ENCODE measurements at regions not wholly inside any gene's neighbourhood (a gene's known extent, or its start where the extent isn't known, plus 50 kb on each side); places are given as distances from the start of the nearest gene placed in this dataset.

DNA sequence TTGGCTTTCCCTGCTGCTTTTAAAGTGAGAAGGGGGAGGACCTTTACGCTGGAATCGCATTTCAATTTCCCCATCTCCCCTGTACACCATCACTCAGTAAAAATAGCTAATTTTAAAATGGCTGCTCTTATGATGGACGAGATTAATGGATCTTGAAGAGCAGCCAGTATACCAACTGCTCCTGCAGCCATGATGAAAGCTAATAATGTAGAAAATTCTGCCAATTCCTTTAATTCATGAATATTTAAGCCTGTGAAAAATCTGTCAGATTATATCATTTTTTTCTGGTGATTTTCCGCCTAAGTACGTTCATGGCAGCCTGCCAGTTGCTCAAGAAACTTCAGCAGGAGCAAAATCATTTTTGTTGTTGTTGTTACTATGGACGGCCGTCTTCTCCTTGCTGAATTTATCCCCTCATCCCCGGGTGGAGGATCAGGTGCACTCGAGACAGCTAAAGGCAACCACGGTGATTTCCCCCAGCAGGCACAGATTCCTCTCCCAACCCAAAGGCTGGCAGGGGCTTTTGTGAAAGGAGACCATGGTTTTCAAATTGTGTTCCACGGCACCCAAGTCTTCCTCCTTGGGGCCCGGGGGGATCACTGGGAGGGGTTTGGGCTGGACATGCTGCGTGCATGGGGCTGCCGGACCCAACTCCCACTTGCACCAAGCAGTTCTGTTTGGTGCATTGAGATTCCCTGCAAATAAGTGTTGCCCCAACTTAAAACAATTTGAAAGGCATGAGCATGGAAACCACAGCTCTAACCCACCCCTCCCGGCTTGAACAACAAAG, 289.6 kb downstream of the UACA start:
- Mint-ChIP-seq H3K9me3 (no peaks in the 10 kb centered on the region), H3K36me3 (ENCODE audit: low read depth) (no peaks in the 10 kb centered on the region), H3K27me3 (ENCODE audit: low read depth) (peaks cover 78% of the 10 kb centered on the region), H3K4me1 (ENCODE audit: low read depth) (peaks cover 27% of the 10 kb centered on the region), H3K4me3 (peak overlapping the region; percentile 46), H3K27ac (no peak overlapping the region)
- DNase-seq (ENCODE audit: low spot score), result no peak

DNA sequence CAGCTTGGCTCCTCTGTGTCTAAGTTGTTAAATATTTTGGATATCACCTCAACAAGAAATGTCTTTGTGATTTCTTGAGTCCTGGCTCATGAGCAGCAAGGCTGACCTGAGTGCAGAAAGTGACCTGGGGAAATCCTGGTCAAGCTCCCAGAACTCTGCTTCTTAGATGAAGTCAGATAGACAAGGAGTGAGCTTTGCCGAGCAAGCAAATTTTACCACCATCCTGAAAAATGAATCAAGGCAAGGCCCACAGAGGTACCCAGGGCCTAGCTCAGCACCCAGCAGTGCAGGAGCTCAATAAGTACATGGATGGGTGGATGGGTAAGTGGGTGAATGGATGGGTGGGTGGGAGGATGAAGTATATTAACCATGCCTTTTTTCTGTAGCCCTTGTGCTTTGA, 291.8 kb downstream of the UACA start:
- Mint-ChIP-seq H3K27me3 (ENCODE audit: low read depth) (peaks cover 86% of the 10 kb centered on the region), H3K4me3 (no peak overlapping the region), H3K9me3 (no peaks in the 10 kb centered on the region), H3K27ac (no peak overlapping the region), H3K4me1 (ENCODE audit: low read depth) (peaks cover 17% of the 10 kb centered on the region), H3K36me3 (ENCODE audit: low read depth) (no peaks in the 10 kb centered on the region)
- DNase-seq (ENCODE audit: low spot score), result no peak

- H3K9me3 Mint-ChIP-seq, result no peaks in the 10 kb centered on the region
- H3K4me3 Mint-ChIP-seq, result no peak overlapping the region
- DNase-seq (ENCODE audit: low spot score), result no peak
- peaks cover 13% of the 10 kb centered on the region for H3K4me1 Mint-ChIP-seq (ENCODE audit: low read depth)
- H3K27me3 Mint-ChIP-seq (ENCODE audit: low read depth), result peaks cover 86% of the 10 kb centered on the region
- H3K27ac Mint-ChIP-seq, result no peak overlapping the region
- no peaks in the 10 kb centered on the region for H3K36me3 Mint-ChIP-seq (ENCODE audit: low read depth)
Observed at GRCh38 chr15:70470556-70471191, 292.7 kb downstream of the UACA start.

- no peaks in the 10 kb centered on the region for H3K9me3 Mint-ChIP-seq
Observed at GRCh38 chr15:70469651-70470555, 293.5 kb downstream of the UACA start.

GRCh38 chr15:70469182-70469581, 294.2 kb downstream of the UACA start:
- H3K27me3 Mint-ChIP-seq (ENCODE audit: low read depth), result peaks cover 88% of the 10 kb centered on the region
- no peak for DNase-seq (ENCODE audit: low spot score)
- H3K4me3 Mint-ChIP-seq, result no peak overlapping the region
- no peak overlapping the region for H3K27ac Mint-ChIP-seq
- no peaks in the 10 kb centered on the region for H3K36me3 Mint-ChIP-seq (ENCODE audit: low read depth)
- peaks cover 5% of the 10 kb centered on the region for H3K4me1 Mint-ChIP-seq (ENCODE audit: low read depth)
- no peaks in the 10 kb centered on the region for H3K9me3 Mint-ChIP-seq

More at GRCh38 chr15:70469651-70470555, 293.5 kb downstream of the UACA start:
- DNase-seq (ENCODE audit: low spot score), result no peak
- peaks cover 9% of the 10 kb centered on the region for H3K4me1 Mint-ChIP-seq (ENCODE audit: low read depth)
- no peak overlapping the region for H3K4me3 Mint-ChIP-seq
- H3K36me3 Mint-ChIP-seq (ENCODE audit: low read depth), result no peaks in the 10 kb centered on the region
- H3K27ac Mint-ChIP-seq, result no peak overlapping the region
- H3K27me3 Mint-ChIP-seq (ENCODE audit: low read depth), result peaks cover 86% of the 10 kb centered on the region

GRCh38 chr15:70466895-70467529, 296.3 kb downstream of the UACA start:
- H3K27me3 Mint-ChIP-seq (ENCODE audit: low read depth), result peaks cover 83% of the 10 kb centered on the region
- DNase-seq (ENCODE audit: low spot score), result no peak
- H3K36me3 Mint-ChIP-seq (ENCODE audit: low read depth), result no peaks in the 10 kb centered on the region
- H3K27ac Mint-ChIP-seq, result no peak overlapping the region
- peaks cover 4% of the 10 kb centered on the region for H3K4me1 Mint-ChIP-seq (ENCODE audit: low read depth)
- H3K9me3 Mint-ChIP-seq, result no peaks in the 10 kb centered on the region
- no peak overlapping the region for H3K4me3 Mint-ChIP-seq

GRCh38 chr15:70466305-70466704, 297.1 kb downstream of the UACA start:
- H3K9me3 Mint-ChIP-seq, result no peaks in the 10 kb centered on the region
- no peaks in the 10 kb centered on the region for H3K36me3 Mint-ChIP-seq (ENCODE audit: low read depth)
- peaks cover 6% of the 10 kb centered on the region for H3K4me1 Mint-ChIP-seq (ENCODE audit: low read depth)
- H3K27me3 Mint-ChIP-seq (ENCODE audit: low read depth), result peaks cover 83% of the 10 kb centered on the region
- H3K27ac Mint-ChIP-seq, result no peak overlapping the region
- no peak overlapping the region for H3K4me3 Mint-ChIP-seq
- no peak for DNase-seq (ENCODE audit: low spot score)

DNA sequence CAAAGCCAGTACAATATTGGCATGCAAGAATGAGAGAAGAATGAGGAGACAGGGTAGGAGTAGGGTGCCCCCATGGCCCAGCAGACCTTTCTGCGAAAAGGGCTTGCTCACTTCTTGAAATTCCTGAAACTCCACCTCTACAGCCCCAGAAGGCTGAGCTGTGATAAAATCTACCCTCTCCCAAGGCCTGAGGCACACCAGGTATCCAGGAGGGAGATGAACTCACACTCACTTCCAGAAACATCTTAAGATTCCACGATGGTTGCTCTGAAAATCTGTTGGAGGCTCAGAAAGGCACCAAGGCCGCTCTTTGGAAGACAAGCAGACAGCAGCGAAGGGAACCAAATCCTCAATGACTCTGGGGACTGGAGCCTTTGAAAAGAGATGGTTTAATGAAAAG, 297.5 kb downstream of the UACA start:
- DNase-seq (ENCODE audit: low spot score), result no peak

GRCh38 chr15:70463453-70463834, 299.9 kb downstream of the UACA start:
- Mint-ChIP-seq H3K4me3 (no peak overlapping the region), H3K4me1 (ENCODE audit: low read depth) (peaks cover 9% of the 10 kb centered on the region), H3K27me3 (ENCODE audit: low read depth) (peaks cover 85% of the 10 kb centered on the region)

More for the DNA sequence above, 297.5 kb downstream of the UACA start:
- H3K4me3 Mint-ChIP-seq, result no peak overlapping the region
- H3K36me3 Mint-ChIP-seq (ENCODE audit: low read depth), result no peaks in the 10 kb centered on the region
- no peak overlapping the region for H3K27ac Mint-ChIP-seq
- H3K9me3 Mint-ChIP-seq, result no peaks in the 10 kb centered on the region
- H3K4me1 Mint-ChIP-seq (ENCODE audit: low read depth), result peaks cover 6% of the 10 kb centered on the region
- H3K27me3 Mint-ChIP-seq (ENCODE audit: low read depth), result peaks cover 87% of the 10 kb centered on the region

GRCh38 chr15:70461992-70462391, 301.4 kb downstream of the UACA start:
- Mint-ChIP-seq H3K4me3 (no peak overlapping the region), H3K9me3 (no peaks in the 10 kb centered on the region), H3K36me3 (ENCODE audit: low read depth) (no peaks in the 10 kb centered on the region), H3K27ac (no peak overlapping the region), H3K27me3 (ENCODE audit: low read depth) (peaks cover 82% of the 10 kb centered on the region), H3K4me1 (ENCODE audit: low read depth) (peaks cover 8% of the 10 kb centered on the region)
- DNase-seq (ENCODE audit: low spot score), result no peak

More at GRCh38 chr15:70463453-70463834, 299.9 kb downstream of the UACA start:
- Mint-ChIP-seq H3K27ac (no peak overlapping the region), H3K36me3 (ENCODE audit: low read depth) (no peaks in the 10 kb centered on the region), H3K9me3 (no peaks in the 10 kb centered on the region)
- DNase-seq (ENCODE audit: low spot score), result no peak

GRCh38 chr15:70461017-70461416, 302.3 kb downstream of the UACA start:
- peaks cover 83% of the 10 kb centered on the region for H3K27me3 Mint-ChIP-seq (ENCODE audit: low read depth)

DNA sequence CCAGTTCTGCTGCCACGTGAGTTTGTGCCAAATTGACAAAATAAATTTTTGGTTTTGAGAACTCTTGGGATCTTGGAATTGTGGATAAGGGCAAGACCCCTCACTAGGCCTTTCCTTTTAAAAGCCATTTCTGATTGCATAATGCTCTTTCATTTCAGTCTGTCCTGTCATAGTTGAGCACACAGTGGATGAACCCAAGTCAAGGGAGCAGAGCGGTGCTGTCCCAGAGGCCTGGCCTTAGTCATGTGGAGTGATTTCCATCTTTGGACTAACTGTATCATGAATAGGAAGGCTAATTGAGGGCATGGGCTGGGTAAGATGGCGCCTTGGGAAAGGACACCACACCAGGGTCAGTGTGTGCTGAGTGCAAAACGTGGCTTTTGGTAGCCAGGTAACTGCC, 304.0 kb downstream of the UACA start:
- no peak for DNase-seq (ENCODE audit: low spot score)
- Mint-ChIP-seq H3K27ac (no peak overlapping the region), H3K9me3 (no peaks in the 10 kb centered on the region), H3K27me3 (ENCODE audit: low read depth) (peaks cover 75% of the 10 kb centered on the region), H3K4me1 (ENCODE audit: low read depth) (peaks cover 5% of the 10 kb centered on the region), H3K4me3 (no peak overlapping the region), H3K36me3 (ENCODE audit: low read depth) (no peaks in the 10 kb centered on the region)

More at GRCh38 chr15:70461017-70461416, 302.3 kb downstream of the UACA start:
- no peak for DNase-seq (ENCODE audit: low spot score)
- H3K27ac Mint-ChIP-seq, result no peak overlapping the region
- H3K4me3 Mint-ChIP-seq, result no peak overlapping the region
- no peaks in the 10 kb centered on the region for H3K9me3 Mint-ChIP-seq
- peaks cover 5% of the 10 kb centered on the region for H3K4me1 Mint-ChIP-seq (ENCODE audit: low read depth)
- no peaks in the 10 kb centered on the region for H3K36me3 Mint-ChIP-seq (ENCODE audit: low read depth)

DNA sequence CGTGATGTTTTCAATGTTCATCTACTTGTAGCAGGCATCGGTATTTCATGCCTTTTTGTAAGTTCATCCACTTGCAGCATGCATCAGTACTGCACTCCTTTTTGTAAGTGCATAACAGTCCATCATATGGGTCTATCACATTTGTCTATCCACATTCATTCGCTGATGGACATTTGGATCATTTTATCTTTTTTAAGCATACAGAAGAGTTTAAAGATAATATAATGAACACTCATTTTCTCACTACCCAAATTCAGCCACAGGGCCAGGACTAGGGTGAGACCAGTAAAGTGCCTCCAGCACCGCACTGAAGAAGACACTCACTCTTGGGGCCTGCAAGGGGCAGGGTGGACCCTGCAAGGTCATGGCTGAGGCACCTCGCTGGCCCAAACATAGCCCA, 309.6 kb downstream of the UACA start:
- Mint-ChIP-seq H3K9me3 (no peaks in the 10 kb centered on the region), H3K36me3 (ENCODE audit: low read depth) (no peaks in the 10 kb centered on the region), H3K4me3 (no peak overlapping the region), H3K27me3 (ENCODE audit: low read depth) (peaks cover 56% of the 10 kb centered on the region), H3K4me1 (ENCODE audit: low read depth) (peaks cover 12% of the 10 kb centered on the region), H3K27ac (no peak overlapping the region)
- no peak for DNase-seq (ENCODE audit: low spot score)
